Hepatocyte (in vitro differentiated cells): ENCODE measurements at regions not wholly inside any gene's neighbourhood (a gene's known extent, or its start where the extent isn't known, plus 50 kb on each side); places are given as distances from the start of the nearest gene placed in this dataset.

ENCODE experiments used
- DNase-seq: peaks from one replicate; pipeline ENCODE4 v3.0.0-alpha.2; 2016; ENCODE audit warnings: low spot score
- H2AFZ ChIP-seq: fragments of 200-600 bp; sonication (generic); 2 replicates; pipeline ENCODE4 v1.6.0; 2016; ENCODE audit warnings: antibody characterized with exemption, mild to moderate bottlenecking
- H3K27ac ChIP-seq: fragments of 200-600 bp; sonication (generic); 2 replicates; pipeline ENCODE4 v1.5.1; 2016; ENCODE audit warnings: mild to moderate bottlenecking
- H3K27me3 ChIP-seq: fragments of 200-600 bp; sonication (generic); 2 replicates; pipeline ENCODE4 v1.6.1; 2016
- H3K36me3 ChIP-seq: fragments of 200-600 bp; sonication (generic); replicated peaks from 2 replicates; pipeline ENCODE4 v1.5.1; 2016; ENCODE audit warnings: low read depth; ENCODE audit not compliant: insufficient read depth
- H3K4me1 ChIP-seq: fragments of 200-600 bp; sonication (generic); 2 replicates; pipeline ENCODE4 v1.5.1; 2016; ENCODE audit warnings: mild to moderate bottlenecking, moderate library complexity; ENCODE audit not compliant: insufficient read depth
- H3K4me2 ChIP-seq: fragments of 200-600 bp; sonication (generic); 2 replicates; pipeline ENCODE4 v1.6.0; 2016
- H3K4me3 ChIP-seq: fragments of 200-600 bp; sonication (generic); 2 replicates; pipeline ENCODE4 v1.5.1; 2016; ENCODE audit warnings: mild to moderate bottlenecking
- H3K79me2 ChIP-seq: fragments of 200-600 bp; sonication (generic); 2 replicates; pipeline ENCODE4 v1.6.0; 2017; ENCODE audit warnings: mild to moderate bottlenecking
- H3K9me2 ChIP-seq: fragments of 200-600 bp; sonication (generic); replicated peaks from 2 replicates; pipeline ENCODE4 v1.6.0; 2017; ENCODE audit warnings: mild to moderate bottlenecking; ENCODE audit not compliant: insufficient read depth
- H3K9me3 ChIP-seq: fragments of 200-600 bp; sonication (generic); 2 replicates; pipeline ENCODE4 v1.5.1; 2016; ENCODE audit warnings: low read depth, mild to moderate bottlenecking
- H4K20me1 ChIP-seq: fragments of 200-600 bp; sonication (generic); 2 replicates; pipeline ENCODE4 v1.6.0; 2016; ENCODE audit warnings: mild to moderate bottlenecking; ENCODE audit not compliant: insufficient read depth, poor library complexity, severe bottlenecking
- EZH2 ChIP-seq: fragments of 200-600 bp; sonication (generic); IDR thresholded peaks from 2 replicates; pipeline ENCODE4 v1.6.1; 2016; ENCODE audit warnings: antibody characterized with exemption, mild to moderate bottlenecking, borderline replicate concordance
- EZH2phosphoT487 ChIP-seq: fragments of 200-600 bp; sonication (generic); IDR thresholded peaks from one replicate; pipeline ENCODE4 v1.6.1; 2018; ENCODE audit warnings: antibody characterized with exemption, mild to moderate bottlenecking, low read depth, moderate library complexity; ENCODE audit not compliant: unreplicated experiment, severe bottlenecking
- WGBS: methylation state at CpG from one replicate; pipeline ENCODE4 v1.1.6; 2016; ENCODE audit warnings: low lambda C conversion rate; ENCODE audit errors: missing lambda C conversion rate; 5-methylcytosine and 5-hydroxymethylcytosine counted together
- TF ChIP-seq, protein P1 (sequence below): fragments of 200-600 bp; sonication (generic); IDR thresholded peaks from 2 replicates; pipeline ENCODE4 v1.5.1; 2016; ENCODE audit warnings: antibody characterized with exemption, mild to moderate bottlenecking; ENCODE audit not compliant: poor library complexity

DNA sequence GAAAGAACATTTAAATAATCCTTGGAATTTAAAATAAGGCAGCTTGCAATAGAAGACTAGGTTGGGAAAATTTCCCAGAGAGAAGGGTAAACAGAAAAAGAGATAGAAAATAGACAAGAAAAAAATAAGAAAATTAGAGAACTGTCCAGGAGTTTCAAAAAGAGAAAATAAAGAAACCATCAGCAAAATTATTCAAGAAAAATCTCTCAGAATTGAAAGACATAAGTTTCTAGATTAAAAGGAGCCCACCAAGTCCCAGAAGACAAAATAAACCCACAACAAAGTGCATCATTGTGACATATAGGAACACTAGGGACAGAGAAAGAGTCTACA, 88.6 kb upstream of the CDYL start:
- H3K9me2 ChIP-seq: no peaks in the 10 kb centered on the region
- TF ChIP-seq EZH2phosphoT487 (no peak), EZH2 (no peak)
- TF ChIP-seq, protein P1, sequence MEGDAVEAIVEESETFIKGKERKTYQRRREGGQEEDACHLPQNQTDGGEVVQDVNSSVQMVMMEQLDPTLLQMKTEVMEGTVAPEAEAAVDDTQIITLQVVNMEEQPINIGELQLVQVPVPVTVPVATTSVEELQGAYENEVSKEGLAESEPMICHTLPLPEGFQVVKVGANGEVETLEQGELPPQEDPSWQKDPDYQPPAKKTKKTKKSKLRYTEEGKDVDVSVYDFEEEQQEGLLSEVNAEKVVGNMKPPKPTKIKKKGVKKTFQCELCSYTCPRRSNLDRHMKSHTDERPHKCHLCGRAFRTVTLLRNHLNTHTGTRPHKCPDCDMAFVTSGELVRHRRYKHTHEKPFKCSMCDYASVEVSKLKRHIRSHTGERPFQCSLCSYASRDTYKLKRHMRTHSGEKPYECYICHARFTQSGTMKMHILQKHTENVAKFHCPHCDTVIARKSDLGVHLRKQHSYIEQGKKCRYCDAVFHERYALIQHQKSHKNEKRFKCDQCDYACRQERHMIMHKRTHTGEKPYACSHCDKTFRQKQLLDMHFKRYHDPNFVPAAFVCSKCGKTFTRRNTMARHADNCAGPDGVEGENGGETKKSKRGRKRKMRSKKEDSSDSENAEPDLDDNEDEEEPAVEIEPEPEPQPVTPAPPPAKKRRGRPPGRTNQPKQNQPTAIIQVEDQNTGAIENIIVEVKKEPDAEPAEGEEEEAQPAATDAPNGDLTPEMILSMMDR: no peak
- H3K4me3 ChIP-seq: no peak overlapping the region
- no peaks in the 10 kb centered on the region for H3K79me2 ChIP-seq
- DNase-seq: no peak
- H3K4me2 ChIP-seq: peak overlapping the region; percentile 17
- no peaks in the 10 kb centered on the region for H4K20me1 ChIP-seq
- peak overlapping the region; percentile 12 for H3K27ac ChIP-seq
- H3K4me1 ChIP-seq: no peaks in the 10 kb centered on the region
- peak overlapping the region; percentile 0 for H2AFZ ChIP-seq
- no peaks in the 10 kb centered on the region for H3K36me3 ChIP-seq
- H3K27me3 ChIP-seq: no peaks in the 10 kb centered on the region
- no peaks in the 10 kb centered on the region for H3K9me3 ChIP-seq

DNA sequence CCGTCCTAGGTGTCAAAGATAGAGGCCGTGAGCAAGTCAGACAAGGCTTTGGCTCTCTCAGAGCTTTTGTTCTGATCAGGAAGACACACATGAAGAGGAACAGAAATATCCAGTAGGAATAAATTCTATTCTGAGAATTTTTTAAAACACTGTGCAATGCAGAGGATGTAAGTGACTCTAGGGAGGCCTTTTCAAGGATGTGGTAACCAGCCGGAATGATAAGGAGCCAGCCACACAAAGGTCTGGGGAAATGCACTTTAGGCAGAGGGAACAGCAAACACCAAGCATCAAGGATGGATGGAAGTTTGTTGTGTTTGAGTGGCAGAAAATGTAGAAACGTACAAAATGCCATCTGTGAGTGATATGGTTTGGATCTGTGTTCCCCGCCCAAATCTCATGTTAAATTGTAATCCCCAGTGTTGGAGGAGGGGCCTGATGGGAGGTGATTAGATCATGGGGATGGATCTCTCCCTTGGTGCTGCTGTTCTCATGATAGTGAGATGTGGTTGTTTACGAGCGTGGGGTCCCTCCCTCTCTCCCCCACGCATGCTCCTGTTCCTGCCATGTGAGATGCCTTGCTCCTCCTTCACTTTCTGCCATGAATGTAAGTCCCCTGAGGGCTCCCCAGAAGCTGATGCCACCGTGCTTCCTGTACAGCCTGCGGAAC, 93.6 kb upstream of the CDYL start:
- no peaks in the 10 kb centered on the region for H3K4me1 ChIP-seq
- H3K36me3 ChIP-seq: no peaks in the 10 kb centered on the region
- H4K20me1 ChIP-seq: no peaks in the 10 kb centered on the region
- WGBS: 77% methylated on average over 10 of the region's 10 CpGs
- no peaks in the 10 kb centered on the region for H3K79me2 ChIP-seq
- TF ChIP-seq EZH2: no peak
- TF ChIP-seq, protein P1: no peak
- TF ChIP-seq EZH2phosphoT487: no peak
- H3K9me3 ChIP-seq: no peaks in the 10 kb centered on the region
- no peaks in the 10 kb centered on the region for H3K27me3 ChIP-seq
- no peak for DNase-seq
- H3K27ac ChIP-seq: no peak overlapping the region
- no peaks in the 10 kb centered on the region for H3K9me2 ChIP-seq
- H3K4me2 ChIP-seq: no peak overlapping the region
- H2AFZ ChIP-seq: no peak overlapping the region
- no peak overlapping the region for H3K4me3 ChIP-seq

DNA sequence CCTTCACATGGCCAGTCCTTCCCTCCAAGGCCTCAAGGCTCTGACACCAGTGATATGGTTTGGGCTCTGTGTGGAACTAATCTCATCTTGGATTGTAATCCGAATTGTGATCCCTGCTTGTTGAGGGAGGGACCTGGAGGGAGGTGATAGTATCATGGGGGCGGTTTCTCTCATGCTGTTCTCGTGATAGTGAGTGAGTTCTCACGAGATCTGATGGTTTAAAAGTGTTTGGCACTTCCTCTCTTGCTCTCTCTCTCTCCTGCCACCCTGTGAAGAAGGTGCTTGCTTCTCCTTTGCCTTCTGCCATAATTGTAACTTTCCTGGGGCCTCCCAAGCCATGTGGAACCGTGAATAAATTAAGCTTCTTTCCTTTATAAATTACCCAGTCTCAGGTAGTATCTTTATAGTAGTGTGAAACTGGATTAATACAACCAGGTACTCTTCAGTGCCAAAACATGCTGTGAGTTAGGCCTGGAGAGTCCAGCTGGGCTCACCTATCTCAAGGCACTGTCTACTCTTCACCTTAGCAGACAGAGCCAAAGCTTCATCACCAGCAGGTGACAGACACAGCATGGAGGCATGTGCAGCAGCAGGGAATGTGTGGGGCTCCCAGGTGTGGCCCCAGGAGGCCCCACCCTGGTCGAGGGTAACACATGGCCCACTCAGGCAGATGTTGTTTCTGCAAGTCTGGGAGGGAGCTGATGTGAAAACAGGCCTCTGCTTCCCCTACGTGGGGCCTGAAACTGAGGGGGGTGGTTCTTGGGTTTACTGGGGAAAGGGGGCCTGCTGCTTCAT, 97.5 kb upstream of the CDYL start:
- Histone ChIP-seq H3K4me1 (no peaks in the 10 kb centered on the region), H3K27ac (no peak overlapping the region), H3K27me3 (no peaks in the 10 kb centered on the region), H3K9me2 (no peaks in the 10 kb centered on the region), H3K79me2 (no peaks in the 10 kb centered on the region), H2AFZ (no peak overlapping the region), H3K36me3 (no peaks in the 10 kb centered on the region), H4K20me1 (no peaks in the 10 kb centered on the region), H3K9me3 (no peaks in the 10 kb centered on the region), H3K4me3 (no peak overlapping the region), H3K4me2 (no peak overlapping the region)
- whole genome bisulfite sequencing: 82% methylated on average over 7 of the region's 7 CpGs
- TF ChIP-seq EZH2: no peak
- TF ChIP-seq EZH2phosphoT487: no peak
- no peak for DNase-seq

DNA sequence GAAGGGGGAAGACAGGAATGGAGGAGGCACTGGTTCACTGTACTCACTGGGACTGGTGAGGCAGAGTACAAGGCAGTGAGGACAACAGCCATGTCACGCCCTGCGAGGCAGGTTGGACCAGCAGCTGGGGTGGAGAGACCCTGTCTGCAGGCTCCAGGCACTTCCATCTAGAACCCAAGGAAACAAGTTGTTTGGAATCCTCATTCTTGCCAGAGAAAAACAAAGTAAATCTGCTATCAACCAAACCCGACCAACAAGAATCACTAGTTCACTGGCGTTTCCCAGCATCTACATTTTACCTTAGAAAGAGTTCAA, 98.5 kb upstream of the CDYL start:
- H3K27ac ChIP-seq: no peak overlapping the region
- DNase-seq: no peak
- H3K9me2 ChIP-seq: no peaks in the 10 kb centered on the region
- no peak overlapping the region for H3K4me2 ChIP-seq
- H3K4me3 ChIP-seq: no peak overlapping the region
- no peaks in the 10 kb centered on the region for H3K9me3 ChIP-seq
- TF ChIP-seq, protein P1: no peak
- TF ChIP-seq EZH2 (no peak), EZH2phosphoT487 (no peak)
- H3K36me3 ChIP-seq: no peaks in the 10 kb centered on the region
- no peaks in the 10 kb centered on the region for H3K27me3 ChIP-seq
- no peaks in the 10 kb centered on the region for H3K79me2 ChIP-seq
- no peaks in the 10 kb centered on the region for H3K4me1 ChIP-seq
- WGBS: 89% methylated on average over 4 of the region's 4 CpGs
- H4K20me1 ChIP-seq: no peaks in the 10 kb centered on the region
- H2AFZ ChIP-seq: no peak overlapping the region
